Tibial artery (tissue), 4 donors: ENCODE measurements at regions not wholly inside any gene's neighbourhood (a gene's known extent, or its start where the extent isn't known, plus 50 kb on each side); places are given as distances from the start of the nearest gene placed in this dataset.

ENCODE experiments used
- DNase-seq, 2 donors: peaks; one replicate each; pipeline ENCODE4 v3.0.0-alpha.2; 2019
- H3K27ac ChIP-seq, 2 donors: fragments of 200-600 bp; sonication (generic) in 1 of 2; 1 replicate in 1 of 2; 2 replicates in 1 of 2; pipeline ENCODE4 v1.5.1; 2018 to 2019; ENCODE audit warnings: mild to moderate bottlenecking in 1 of 2
- H3K27me3 ChIP-seq, 2 donors: fragments of 200-600 bp; sonication (generic) in 1 of 2; one replicate each; pipeline versions ENCODE4 v1.5.1 to v1.6.0; 2016 to 2019
- H3K36me3 ChIP-seq, 3 donors: fragments of 200-600 bp; sonication (generic) in 2 of 3; one replicate each; pipeline ENCODE4 v1.5.1; 2016 to 2019; ENCODE audit warnings: mild to moderate bottlenecking in 2 of 3
- H3K4me1 ChIP-seq, 4 donors: fragments of 200-600 bp; sonication (generic) in 2 of 4; 1 replicate in 3 of 4; 2 replicates in 1 of 4; pipeline ENCODE4 v1.5.1; 2016 to 2019
- H3K4me3 ChIP-seq, 2 donors: fragments of 200-600 bp; sonication (generic) in 1 of 2; 1 replicate in 1 of 2; 2 replicates in 1 of 2; pipeline ENCODE4 v1.5.1; 2018 to 2019; ENCODE audit warnings: mild to moderate bottlenecking in 2 of 2
- H3K9me3 ChIP-seq, 3 donors: fragments of 200-600 bp; sonication (generic) in 1 of 3; one replicate each; pipeline ENCODE4 v1.5.1; 2016 to 2019
- CTCF ChIP-seq, 2 experiments: fragments of 200-600 bp in 1 of 2; fragments of 450-650 bp in 1 of 2; IDR thresholded peaks; one replicate each; pipeline ENCODE4 v1.5.1; 2017 to 2019; ENCODE audit warnings: antibody characterized with exemption in 2 of 2, mild to moderate bottlenecking in 1 of 2, moderate library complexity in 1 of 2
- intact Hi-C: fragments of 100-400 bp; cut with DNase I; formaldehyde crosslinking; loops from one replicate; pipeline ENCODE4 v1.15.0; 2023; ENCODE audit warnings: low total_unique reads

GRCh38 chr1:22222723-22223122 is 79.8 kb upstream of the WNT4 start:
- Histone ChIP-seq H3K27me3 (peaks cover 0 to 43% of the 10 kb centered on the region in 2 donors), H3K4me3 (no peak overlapping the region), H3K27ac (no peak overlapping the region), H3K36me3 (no peaks in the 10 kb centered on the region), H3K4me1 (no peaks in the 10 kb centered on the region), H3K9me3 (peaks cover 0 to 12% (median 0%) of the 10 kb centered on the region in 3 donors)
- no peak for TF ChIP-seq CTCF (IDR thresholded peaks at IDR 0.05)
- intact Hi-C loops: no loop called here
- DNase-seq: peak in 1 of 2 donors; percentile 9

GRCh38 chr1:22223176-22223575 is 80.3 kb upstream of the WNT4 start:
- Histone ChIP-seq H3K4me3 (no peak overlapping the region), H3K27me3 (peaks cover 0 to 43% of the 10 kb centered on the region in 2 donors), H3K27ac (no peak overlapping the region), H3K36me3 (no peaks in the 10 kb centered on the region), H3K4me1 (no peaks in the 10 kb centered on the region), H3K9me3 (peaks cover 0 to 12% (median 0%) of the 10 kb centered on the region in 3 donors)
- intact Hi-C loops: no loop called here
- TF ChIP-seq CTCF (IDR thresholded peaks at IDR 0.05): no peak
- DNase-seq: peak in 1 of 2 donors; percentile 23

- Histone ChIP-seq H3K4me1 (no peaks in the 10 kb centered on the region), H3K27me3 (peaks cover 0 to 36% of the 10 kb centered on the region in 2 donors), H3K4me3 (no peak overlapping the region), H3K36me3 (no peaks in the 10 kb centered on the region), H3K27ac (no peak overlapping the region), H3K9me3 (peaks cover 0 to 12% (median 0%) of the 10 kb centered on the region in 3 donors)
- intact Hi-C loops: no loop called here
- no peak for DNase-seq
- TF ChIP-seq CTCF (IDR thresholded peaks at IDR 0.05): no peak
Observed at GRCh38 chr1:22224091-22224490, 81.2 kb upstream of the WNT4 start.

- no peaks in the 10 kb centered on the region for H3K4me1 ChIP-seq
- peaks cover 0 to 12% (median 0%) of the 10 kb centered on the region in 3 donors for H3K9me3 ChIP-seq
- no peak overlapping the region for H3K27ac ChIP-seq
- no peak for DNase-seq
- no peaks in the 10 kb centered on the region for H3K36me3 ChIP-seq
- TF ChIP-seq CTCF (IDR thresholded peaks at IDR 0.05): no peak
- peaks cover 0 to 34% of the 10 kb centered on the region in 2 donors for H3K27me3 ChIP-seq
- intact Hi-C loops: no loop called here
- H3K4me3 ChIP-seq: no peak overlapping the region
Observed at GRCh38 chr1:22224631-22225030, 81.7 kb upstream of the WNT4 start.

- no peak for DNase-seq
- no peaks in the 10 kb centered on the region for H3K36me3 ChIP-seq
- TF ChIP-seq CTCF (IDR thresholded peaks at IDR 0.05): no peak
- no peak overlapping the region for H3K27ac ChIP-seq
- H3K4me1 ChIP-seq: no peaks in the 10 kb centered on the region
- intact Hi-C loops: no loop called here
- H3K4me3 ChIP-seq: no peak overlapping the region
- H3K9me3 ChIP-seq: peaks cover 0 to 10% (median 0%) of the 10 kb centered on the region in 3 donors
- H3K27me3 ChIP-seq: peaks cover 0 to 37% of the 10 kb centered on the region in 2 donors
Observed at GRCh38 chr1:22225858-22226589, 83.1 kb upstream of the WNT4 start.
